NCI-H774 (cell line): ENCODE measurements at regions not wholly inside any gene's neighbourhood (a gene's known extent, or its start where the extent isn't known, plus 50 kb on each side); places are given as distances from the start of the nearest gene placed in this dataset.
"Not testable (repeated sequence)": the region's sequence is repeated elsewhere in the genome, so short reads cannot be mapped to it uniquely, and the experiment has no call there.

Experiments
- DNase-seq: peaks from one replicate; lab custom pipeline; 2025; lab: John Stamatoyannopoulos, UW

DNA sequence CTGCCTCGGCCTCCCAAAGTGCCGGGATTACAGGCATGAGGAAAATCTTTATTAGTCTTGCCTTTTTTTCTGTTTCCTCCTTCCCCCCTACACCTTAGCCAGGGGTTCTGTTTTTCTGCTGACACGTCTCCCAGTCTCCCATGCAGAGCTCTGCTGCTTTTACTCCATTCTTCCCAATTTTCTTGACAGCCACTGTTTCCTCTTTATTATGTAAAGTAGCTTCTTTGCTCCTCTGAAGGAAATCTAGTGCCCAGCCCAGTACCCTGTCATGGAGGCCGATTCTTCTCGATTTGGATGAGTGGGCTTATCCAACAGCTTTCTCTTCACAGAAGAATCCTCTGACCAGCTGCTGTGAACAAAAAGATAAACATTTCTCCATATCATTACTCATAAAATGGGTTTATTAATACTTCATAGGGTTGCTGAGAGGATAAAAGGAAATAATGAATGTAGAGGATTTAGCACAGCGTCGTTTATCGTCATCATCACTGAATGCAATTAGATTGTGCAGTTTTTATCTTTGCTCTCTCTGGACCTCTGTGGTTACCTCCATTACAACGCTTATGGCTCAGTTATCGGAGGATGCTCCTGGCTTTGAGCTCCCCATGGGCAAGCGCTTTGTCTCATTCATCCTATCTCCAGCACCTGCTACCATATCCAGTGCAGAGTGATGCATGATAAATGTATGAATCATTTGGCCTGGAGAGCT lies 375.6 kb upstream of the C11orf87 start:
- no peak for DNase-seq

GRCh38 chr11:109048098-109048497 lies 373.9 kb upstream of the C11orf87 start:
- no peak for DNase-seq

GRCh38 chr11:109051200-109051599 lies 370.8 kb upstream of the C11orf87 start:
- DNase-seq = no peak

GRCh38 chr11:109059402-109059801 lies 362.6 kb upstream of the C11orf87 start:
- DNase-seq = no peak

- DNase-seq = no peak
These were observed 360.6 kb upstream of the C11orf87 start for GRCh38 chr11:109061394-109061793.

- DNase-seq = no peak
These were observed 359.5 kb upstream of the C11orf87 start for GRCh38 chr11:109062445-109062844.

GRCh38 chr11:109062871-109063270 lies 359.1 kb upstream of the C11orf87 start:
- DNase-seq = no peak

DNA sequence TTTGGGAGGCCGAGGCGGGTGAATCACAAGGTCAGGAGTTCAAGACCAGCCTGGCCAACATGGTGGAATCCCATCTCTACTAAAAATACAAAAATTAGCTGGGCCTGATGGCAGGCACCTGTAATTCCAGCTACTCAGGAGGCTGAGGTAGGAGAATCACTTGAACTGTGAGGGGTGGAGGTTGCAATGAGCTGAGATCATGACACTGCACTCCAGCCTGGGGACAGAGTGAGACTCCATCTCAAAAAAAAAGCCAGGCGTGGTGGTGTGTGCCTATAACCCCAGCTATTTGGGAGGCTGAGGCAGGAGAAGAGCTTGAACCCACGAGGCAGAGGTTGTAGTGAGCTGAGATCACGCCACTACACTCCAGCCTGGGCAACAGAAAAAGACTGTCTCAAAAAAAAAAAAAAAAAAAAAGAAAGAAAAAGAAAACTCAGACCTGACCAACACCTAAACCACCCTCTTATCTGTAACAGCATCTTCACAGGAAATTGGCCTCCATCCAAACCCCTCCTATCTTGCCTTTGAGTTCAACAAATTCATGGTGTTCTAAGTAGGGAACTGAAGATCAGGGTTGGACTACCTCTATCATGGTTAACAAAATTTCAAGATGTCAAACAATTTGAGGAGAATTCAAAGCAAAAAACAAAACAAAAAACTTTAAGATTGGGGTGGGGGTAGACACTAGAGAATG lies 357.2 kb upstream of the C11orf87 start:
- not testable (repeated sequence) for DNase-seq

DNA sequence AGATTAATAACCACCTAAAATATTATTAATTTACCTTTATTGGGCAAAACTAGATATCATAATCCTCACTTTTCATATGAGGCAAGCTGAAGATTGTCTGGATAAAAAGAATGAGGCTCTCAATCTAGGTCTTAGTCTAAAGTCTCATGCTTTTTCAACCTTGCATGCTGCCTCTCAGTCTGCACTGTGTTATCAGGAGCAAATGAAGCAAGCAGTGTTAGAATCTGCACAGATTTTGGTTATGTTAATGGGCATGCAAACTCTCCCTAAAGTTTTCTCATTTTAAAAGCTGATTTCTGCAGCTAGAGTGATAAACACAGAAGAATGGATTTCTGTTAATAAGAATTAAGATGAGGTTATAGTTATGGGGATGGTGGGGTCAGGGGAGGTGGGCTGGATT lies 350.7 kb upstream of the C11orf87 start:
- DNase-seq = no peak

DNA sequence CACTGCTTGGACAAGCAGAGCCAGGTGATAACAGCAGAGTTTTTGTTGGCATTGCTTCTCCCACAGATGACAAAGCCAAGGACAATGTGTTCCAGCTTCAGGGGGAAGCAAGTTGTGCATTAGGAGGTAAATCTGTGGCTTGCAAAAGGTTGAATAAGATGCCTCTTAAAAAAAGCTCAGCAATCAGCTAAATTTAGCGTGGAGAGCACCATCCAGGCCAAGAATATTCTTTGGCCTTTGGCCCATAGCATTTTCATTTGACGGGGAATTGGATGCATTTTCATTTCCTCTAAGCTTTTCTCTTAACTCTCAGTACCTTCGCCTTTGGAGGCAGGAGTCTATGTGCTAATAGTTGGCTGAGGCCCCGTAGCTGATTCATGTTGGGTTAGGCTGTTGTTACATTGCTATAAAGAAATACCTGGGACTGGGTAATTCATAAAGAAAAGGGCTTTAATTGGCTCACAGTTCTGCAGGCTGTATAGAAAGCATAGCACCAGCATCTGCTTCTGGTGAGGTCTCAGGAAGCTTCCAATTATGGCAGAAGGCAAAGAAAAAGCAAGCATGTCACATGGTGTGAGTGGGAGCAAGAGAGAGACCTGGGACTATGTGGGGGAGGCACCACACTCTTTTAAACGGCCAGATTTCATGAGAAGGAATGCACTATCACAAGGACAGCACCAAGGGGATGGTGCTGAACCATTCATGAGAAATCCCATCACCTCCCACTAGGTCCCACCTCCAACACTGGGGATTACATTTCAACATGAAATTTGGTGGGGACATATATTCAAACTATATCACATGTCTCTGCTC lies 350.1 kb upstream of the C11orf87 start:
- no peak for DNase-seq

GRCh38 chr11:109073032-109073822 lies 348.8 kb upstream of the C11orf87 start:
- no peak for DNase-seq

DNA sequence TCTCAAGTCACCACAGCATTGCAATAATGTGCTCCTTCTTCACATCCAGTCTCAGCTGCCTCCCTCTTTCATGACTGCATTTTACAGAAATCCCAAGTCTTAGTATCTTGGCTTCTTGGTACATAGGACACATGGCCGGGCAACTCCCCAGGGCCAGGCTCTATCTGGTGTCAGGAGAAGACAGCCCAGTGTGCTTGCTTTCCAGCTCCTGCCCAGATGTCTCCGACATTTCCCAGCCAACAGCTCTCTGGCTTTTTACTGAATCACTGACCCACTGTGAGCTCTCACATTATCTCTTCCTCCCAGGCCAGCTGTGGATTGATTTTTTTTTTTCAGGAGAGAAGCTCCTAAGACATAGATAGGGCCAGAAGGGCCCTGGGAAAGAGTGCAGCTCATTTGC lies 346.0 kb upstream of the C11orf87 start:
- no peak for DNase-seq

DNA sequence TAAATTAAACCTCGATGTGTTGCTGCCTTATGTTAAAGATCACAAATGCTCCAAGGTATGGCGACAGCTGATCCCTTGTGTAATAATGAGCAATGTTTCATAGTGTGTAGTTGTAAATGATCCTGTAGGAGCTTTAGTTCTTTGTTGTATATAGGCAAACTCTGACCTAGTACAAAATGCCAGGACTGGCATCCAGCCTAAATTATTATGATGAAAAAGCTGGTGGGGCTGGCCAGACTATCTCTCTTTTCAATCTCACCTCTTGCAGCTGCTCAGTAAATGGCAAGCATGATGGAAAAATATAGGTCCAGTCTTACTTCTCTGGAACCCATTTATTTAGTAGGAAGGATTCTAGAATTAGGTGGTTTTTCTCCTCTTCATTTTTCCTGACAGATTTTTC lies 345.1 kb upstream of the C11orf87 start:
- no peak for DNase-seq

DNA sequence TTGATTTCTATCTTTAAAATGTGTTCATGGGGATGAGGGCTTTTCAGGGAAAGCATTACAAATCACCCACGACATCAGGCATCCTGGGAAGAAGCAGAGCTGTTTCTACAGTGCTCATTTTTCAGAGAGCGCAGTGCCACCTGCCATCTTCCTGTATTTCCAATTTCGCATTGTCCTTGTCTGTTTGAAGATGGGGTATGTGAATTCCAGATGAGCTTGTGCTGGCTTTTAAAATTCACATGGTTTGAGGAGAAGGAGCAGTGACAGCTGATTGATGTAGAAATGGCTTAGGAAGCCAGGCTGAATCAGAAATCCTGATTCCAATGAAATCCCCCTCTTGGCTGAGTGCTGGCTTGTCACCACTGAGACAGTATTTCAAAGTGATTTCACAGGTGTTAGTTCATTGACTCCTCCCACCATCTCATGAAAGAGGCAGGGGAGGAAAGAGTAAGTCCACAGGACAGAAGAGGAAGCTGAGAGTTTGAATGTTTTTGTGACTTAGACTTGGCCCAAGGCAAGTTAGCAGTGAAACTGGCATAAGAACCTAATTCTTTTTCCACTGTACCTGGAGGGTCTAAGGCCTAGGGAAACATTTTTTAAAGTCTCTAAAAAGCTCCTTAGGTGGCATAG lies 344.6 kb upstream of the C11orf87 start:
- no peak for DNase-seq

GRCh38 chr11:109085708-109086373 lies 336.1 kb upstream of the C11orf87 start:
- DNase-seq = no peak

DNA sequence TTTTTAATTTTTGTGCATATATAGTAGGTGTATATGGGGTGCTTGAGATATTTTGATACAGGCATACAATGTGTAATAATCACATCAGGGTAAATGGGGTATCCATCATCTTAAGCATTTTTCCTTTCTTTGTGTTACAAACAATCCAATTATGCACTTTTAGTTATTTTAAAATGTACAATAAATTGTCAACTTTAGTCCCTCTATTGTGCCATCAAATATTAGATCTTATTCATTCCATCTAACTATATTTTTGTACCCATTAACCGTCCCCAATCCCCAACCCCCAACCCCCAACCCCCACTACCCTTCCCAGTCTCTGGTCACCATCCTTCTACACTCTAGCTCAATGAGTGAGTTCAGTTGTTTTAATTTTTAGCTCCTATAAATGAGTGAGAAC lies 335.1 kb upstream of the C11orf87 start:
- DNase-seq = no peak

DNA sequence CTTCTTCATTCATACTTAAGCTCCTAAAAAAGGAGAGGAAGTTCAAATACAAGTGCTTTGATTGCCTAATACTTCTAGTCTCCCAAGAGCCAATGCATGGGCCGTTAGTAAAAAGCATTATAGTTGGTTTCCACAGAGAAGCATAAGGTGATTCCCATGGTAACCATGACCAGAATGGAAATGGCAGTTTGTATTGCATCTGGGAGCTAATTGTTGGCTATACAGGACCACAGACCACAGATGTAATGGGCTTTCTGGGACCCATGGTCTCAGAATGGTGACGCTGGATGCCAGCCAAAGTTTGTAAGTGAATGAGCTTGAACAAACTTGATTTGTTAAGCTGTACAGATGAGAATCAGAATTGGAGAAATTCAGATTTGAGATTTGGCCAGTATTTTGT lies 333.9 kb upstream of the C11orf87 start:
- DNase-seq = no peak

GRCh38 chr11:109089144-109089543 lies 332.8 kb upstream of the C11orf87 start:
- no peak for DNase-seq

DNA sequence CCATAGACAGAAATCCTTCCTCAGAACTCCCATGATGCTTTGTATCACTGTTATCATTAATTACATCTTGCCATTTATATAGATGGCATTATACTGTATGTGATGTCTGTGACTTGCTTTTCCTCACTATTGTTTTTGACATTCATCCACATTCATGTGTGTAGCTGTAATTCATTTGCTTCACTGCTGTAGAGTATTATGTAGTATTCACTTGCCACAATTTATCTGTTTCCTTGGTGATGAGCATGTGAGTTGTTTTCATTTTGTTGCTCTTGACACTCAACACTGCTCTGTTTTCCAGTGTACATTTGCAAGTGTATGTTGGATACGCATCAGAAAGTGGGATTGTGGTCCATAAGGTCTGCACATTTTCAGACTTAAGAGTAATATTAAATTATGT lies 328.6 kb upstream of the C11orf87 start:
- DNase-seq = no peak

- no peak for DNase-seq
These were observed 325.7 kb upstream of the C11orf87 start for GRCh38 chr11:109096266-109096665.
